ENCODE measurements at regions not wholly inside any gene's neighbourhood (a gene's known extent, or its start where the extent isn't known, plus 50 kb on each side); places are given as distances from the start of the nearest gene placed in this dataset.

- Histone ChIP-seq H3K9ac (no peak overlapping the region), H3K36me3 (ENCODE audit: insufficient read depth) (no peaks in the 10 kb centered on the region)
These were observed 54.4 kb upstream of the DRD2 start for GRCh38 chr11:113529606-113530005.

GRCh38 chr11:113528982-113529381 is 53.8 kb upstream of the DRD2 start:
- H3K9ac ChIP-seq: no peak overlapping the region
- no peaks in the 10 kb centered on the region for H3K79me2 ChIP-seq (ENCODE audit: insufficient read depth, low read depth)
- no peaks in the 10 kb centered on the region for H3K27me3 ChIP-seq (ENCODE audit: insufficient read depth, low read depth)
- no peak for TF ChIP-seq CTCF (conservative IDR thresholded peaks at IDR 0.05; ENCODE audit: low read depth, low read length)
- H3K36me3 ChIP-seq (ENCODE audit: insufficient read depth): no peaks in the 10 kb centered on the region
- H3K4me3 ChIP-seq (IDR thresholded peaks at IDR 0.05; ENCODE audit: insufficient read depth, low read depth, low read length): no peak overlapping the region
- H3K4me2 ChIP-seq: no peak overlapping the region
- no peak overlapping the region for H2AFZ ChIP-seq (ENCODE audit: low read depth)
- no peaks in the 10 kb centered on the region for H3K4me1 ChIP-seq (ENCODE audit: low read depth, poor library complexity, severe bottlenecking)
- H3K27ac ChIP-seq: no peak overlapping the region
- no peaks in the 10 kb centered on the region for H4K20me1 ChIP-seq (ENCODE audit: insufficient read depth)

More at GRCh38 chr11:113529606-113530005, 54.4 kb upstream of the DRD2 start:
- TF ChIP-seq CTCF (conservative IDR thresholded peaks at IDR 0.05; ENCODE audit: low read depth, low read length): no peak
- no peaks in the 10 kb centered on the region for H3K79me2 ChIP-seq (ENCODE audit: insufficient read depth, low read depth)
- H3K27ac ChIP-seq: no peak overlapping the region
- no peaks in the 10 kb centered on the region for H3K4me1 ChIP-seq (ENCODE audit: low read depth, poor library complexity, severe bottlenecking)
- no peaks in the 10 kb centered on the region for H3K27me3 ChIP-seq (ENCODE audit: insufficient read depth, low read depth)
- no peaks in the 10 kb centered on the region for H4K20me1 ChIP-seq (ENCODE audit: insufficient read depth)
- H3K4me2 ChIP-seq: no peak overlapping the region
- no peak overlapping the region for H2AFZ ChIP-seq (ENCODE audit: low read depth)
- H3K4me3 ChIP-seq (IDR thresholded peaks at IDR 0.05; ENCODE audit: insufficient read depth, low read depth, low read length): no peak overlapping the region

- no peak overlapping the region for H3K9ac ChIP-seq
- no peaks in the 10 kb centered on the region for H3K36me3 ChIP-seq (ENCODE audit: insufficient read depth)
- H3K27ac ChIP-seq: no peak overlapping the region
- H3K4me1 ChIP-seq (ENCODE audit: low read depth, poor library complexity, severe bottlenecking): no peaks in the 10 kb centered on the region
- H3K79me2 ChIP-seq (ENCODE audit: insufficient read depth, low read depth): no peaks in the 10 kb centered on the region
- no peak overlapping the region for H3K4me3 ChIP-seq (IDR thresholded peaks at IDR 0.05; ENCODE audit: insufficient read depth, low read depth, low read length)
- H4K20me1 ChIP-seq (ENCODE audit: insufficient read depth): no peaks in the 10 kb centered on the region
- no peaks in the 10 kb centered on the region for H3K27me3 ChIP-seq (ENCODE audit: insufficient read depth, low read depth)
- TF ChIP-seq CTCF (conservative IDR thresholded peaks at IDR 0.05; ENCODE audit: low read depth, low read length): no peak
- no peak overlapping the region for H2AFZ ChIP-seq (ENCODE audit: low read depth)
- no peak overlapping the region for H3K4me2 ChIP-seq
These were observed 51.3 kb upstream of the DRD2 start for GRCh38 chr11:113526521-113526920.
